HG03520 (cell line): ENCODE measurements at regions not wholly inside any gene's neighbourhood (a gene's known extent, or its start where the extent isn't known, plus 50 kb on each side); places are given as distances from the start of the nearest gene placed in this dataset.

Experiments used
- ATAC-seq: cut with Tn5 transposase; IDR thresholded peaks from one replicate; pipeline ENCODE4 v1.9.1; 2021; ENCODE audit warnings: mild to moderate bottlenecking, moderate library complexity; ENCODE audit not compliant: unreplicated experiment

- ATAC-seq: no peak
Measured at GRCh38 chr5:164545507-164545906, 1040.1 kb downstream of the MAT2B start.

- ATAC-seq: no peak
Measured at GRCh38 chr5:164553851-164554250, 1048.4 kb downstream of the MAT2B start.

GRCh38 chr5:164555809-164556208, 1050.4 kb downstream of the MAT2B start:
- ATAC-seq: no peak

GRCh38 chr5:164560216-164560615, 1054.8 kb downstream of the MAT2B start:
- ATAC-seq: no peak

GRCh38 chr5:164561933-164562872, 1056.8 kb downstream of the MAT2B start:
- no peak for ATAC-seq

GRCh38 chr5:164563370-164563769, 1058.0 kb downstream of the MAT2B start:
- ATAC-seq: no peak

- ATAC-seq: no peak
Measured at GRCh38 chr5:164573397-164573796, 1068.0 kb downstream of the MAT2B start.

- ATAC-seq: no peak
Measured at GRCh38 chr5:164577201-164577600, 1071.8 kb downstream of the MAT2B start.

- no peak for ATAC-seq
Measured at GRCh38 chr5:164577742-164578141, 1072.3 kb downstream of the MAT2B start.

- ATAC-seq: no peak
Measured at GRCh38 chr5:164578401-164578800, 1073.0 kb downstream of the MAT2B start.

GRCh38 chr5:164578911-164579310, 1073.5 kb downstream of the MAT2B start:
- ATAC-seq: no peak

- no peak for ATAC-seq
Measured at GRCh38 chr5:164580155-164580554, 1074.7 kb downstream of the MAT2B start.

GRCh38 chr5:164581889-164582288, 1076.5 kb downstream of the MAT2B start:
- ATAC-seq: no peak

GRCh38 chr5:164593982-164594381, 1088.6 kb downstream of the MAT2B start:
- no peak for ATAC-seq

GRCh38 chr5:164597293-164597900, 1092.0 kb downstream of the MAT2B start:
- peak; percentile 78 for ATAC-seq

GRCh38 chr5:164600274-164600673, 1094.9 kb downstream of the MAT2B start:
- no peak for ATAC-seq

- ATAC-seq: no peak
Measured at GRCh38 chr5:164600929-164601535, 1095.6 kb downstream of the MAT2B start.

GRCh38 chr5:164608507-164608906, 1103.1 kb downstream of the MAT2B start:
- ATAC-seq: no peak

GRCh38 chr5:164610374-164610773, 1105.0 kb downstream of the MAT2B start:
- no peak for ATAC-seq

GRCh38 chr5:164614707-164615106, 1109.3 kb downstream of the MAT2B start:
- no peak for ATAC-seq

- no peak for ATAC-seq
Measured at GRCh38 chr5:164617290-164617689, 1111.9 kb downstream of the MAT2B start.

- no peak for ATAC-seq
Measured at GRCh38 chr5:164627021-164627420, 1121.6 kb downstream of the MAT2B start.
